GM23248 (cell line): ENCODE measurements at regions not wholly inside any gene's neighbourhood (a gene's known extent, or its start where the extent isn't known, plus 50 kb on each side); places are given as distances from the start of the nearest gene placed in this dataset.
"Not testable (repeated sequence)": the region's sequence is repeated elsewhere in the genome, so short reads cannot be mapped to it uniquely, and the experiment has no call there.

Experiments
- DNase-seq: peaks from one replicate; pipeline ENCODE4 v3.0.0-alpha.2; 2015
- H2AFZ ChIP-seq: fragments of 200-600 bp; sonication (generic); 2 replicates; pipeline ENCODE4 v1.6.1; 2016; ENCODE audit warnings: antibody characterized with exemption
- H3F3A ChIP-seq: fragments of 200-600 bp; sonication (generic); 2 replicates; pipeline ENCODE4 v1.6.1; 2016; ENCODE audit warnings: mild to moderate bottlenecking, antibody characterized with exemption, mixed run types; ENCODE audit not compliant: insufficient read depth
- H3K27ac ChIP-seq: fragments of 200-600 bp; sonication (generic); 2 replicates; pipeline ENCODE4 v1.5.1; 2016; ENCODE audit warnings: mild to moderate bottlenecking
- H3K27me3 ChIP-seq: fragments of 200-600 bp; sonication (generic); replicated peaks from 2 replicates; pipeline ENCODE4 v1.6.1; 2016; ENCODE audit warnings: mild to moderate bottlenecking; ENCODE audit not compliant: insufficient read depth
- H3K36me3 ChIP-seq: fragments of 200-600 bp; sonication (generic); 2 replicates; pipeline ENCODE4 v1.6.1; 2016; ENCODE audit warnings: low read depth, mild to moderate bottlenecking
- H3K4me1 ChIP-seq: fragments of 200-600 bp; sonication (generic); 2 replicates; pipeline ENCODE4 v1.6.1; 2016; ENCODE audit warnings: mild to moderate bottlenecking; ENCODE audit not compliant: insufficient read depth
- H3K4me2 ChIP-seq: fragments of 200-600 bp; sonication (generic); one replicate; pipeline ENCODE4 v1.6.1; 2016; ENCODE audit warnings: mild to moderate bottlenecking; ENCODE audit not compliant: unreplicated experiment
- H3K4me3 ChIP-seq: fragments of 200-600 bp; sonication (generic); 2 replicates; pipeline ENCODE4 v1.5.1; 2016; ENCODE audit warnings: mild to moderate bottlenecking
- H3K79me2 ChIP-seq: fragments of 200-600 bp; sonication (generic); 2 replicates; pipeline ENCODE4 v1.6.1; 2016; ENCODE audit warnings: mild to moderate bottlenecking; ENCODE audit not compliant: insufficient read depth
- H3K9ac ChIP-seq: fragments of 200-600 bp; sonication (generic); 2 replicates; pipeline ENCODE4 v1.6.1; 2016; ENCODE audit warnings: mild to moderate bottlenecking
- H3K9me2 ChIP-seq: fragments of 200-600 bp; sonication (generic); 2 replicates; pipeline ENCODE4 v1.6.1; 2016; ENCODE audit warnings: mixed run types, mild to moderate bottlenecking, moderate library complexity; ENCODE audit not compliant: insufficient read depth
- H3K9me3 ChIP-seq: fragments of 200-600 bp; sonication (generic); one replicate; pipeline ENCODE4 v1.6.1; 2017; ENCODE audit warnings: low read depth
- H4K20me1 ChIP-seq: fragments of 200-600 bp; sonication (generic); 2 replicates; pipeline ENCODE4 v1.6.0; 2016; ENCODE audit not compliant: insufficient read depth
- EZH2 ChIP-seq: fragments of 200-600 bp; sonication (generic); IDR thresholded peaks from 2 replicates; pipeline ENCODE4 v1.6.1; 2018; ENCODE audit warnings: antibody characterized with exemption, mild to moderate bottlenecking; ENCODE audit not compliant: insufficient read depth, poor library complexity, severe bottlenecking
- EZH2phosphoT487 ChIP-seq: fragments of 200-600 bp; sonication (generic); IDR thresholded peaks from 2 replicates; pipeline ENCODE4 v1.6.1; 2018; ENCODE audit warnings: antibody characterized with exemption, moderate library complexity, mild to moderate bottlenecking, low read depth; ENCODE audit not compliant: insufficient read depth
- WGBS, 2 experiments: methylation state at CpG; one replicate each; pipeline ENCODE4 v1.1.6; 2015 to 2017; ENCODE audit warnings: low lambda C conversion rate in 2 of 2, low coverage in 1 of 2; ENCODE audit errors: missing lambda C conversion rate in 2 of 2; 5-methylcytosine and 5-hydroxymethylcytosine counted together
- in situ Hi-C: fragments of 300-500 bp; cut with MboI; formaldehyde crosslinking; loops from 2 replicates; pipeline ENCODE4 v1.15.0; 2020

DNA sequence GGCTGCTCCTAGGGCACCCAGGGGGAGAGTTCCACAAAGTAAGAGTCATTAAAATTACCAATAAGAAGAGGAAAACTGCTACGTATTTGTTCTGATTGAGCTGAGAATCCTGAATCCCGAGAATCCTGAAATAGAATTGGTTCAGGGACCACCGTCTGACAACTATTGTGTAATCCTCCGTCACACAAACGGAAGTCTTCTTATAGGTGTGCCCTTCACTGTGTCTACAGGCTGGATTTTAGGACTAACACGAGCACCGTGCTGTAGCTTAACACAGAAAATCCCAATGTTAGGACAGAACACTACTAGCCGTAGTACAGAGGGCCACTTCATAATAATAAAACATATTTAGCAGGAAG, 50.6 kb upstream of the RNF182 start:
- no peaks in the 10 kb centered on the region for H3K9me2 ChIP-seq
- no peaks in the 10 kb centered on the region for H3K79me2 ChIP-seq
- H3F3A ChIP-seq = no peaks in the 10 kb centered on the region
- no peak overlapping the region for H3K9ac ChIP-seq
- peak overlapping the region; percentile 71 for H3K4me2 ChIP-seq
- TF ChIP-seq EZH2phosphoT487 = no peak
- no peak for TF ChIP-seq EZH2
- no peaks in the 10 kb centered on the region for H4K20me1 ChIP-seq
- H3K27me3 ChIP-seq = peaks cover 11% of the 10 kb centered on the region
- no peak for DNase-seq
- peak overlapping the region; percentile 53 for H3K4me3 ChIP-seq
- H3K9me3 ChIP-seq = no peaks in the 10 kb centered on the region
- 77 to 83% methylated on average over 8 of the region's 8 CpGs for WGBS, 2 experiments
- peak overlapping the region; percentile 43; the same call in 1 of the 2 replicates for H2AFZ ChIP-seq
- H3K4me1 ChIP-seq = peaks cover 10% of the 10 kb centered on the region
- no peak overlapping the region for H3K27ac ChIP-seq
- H3K36me3 ChIP-seq = no peaks in the 10 kb centered on the region
- in situ Hi-C loops = no loop called here

DNA sequence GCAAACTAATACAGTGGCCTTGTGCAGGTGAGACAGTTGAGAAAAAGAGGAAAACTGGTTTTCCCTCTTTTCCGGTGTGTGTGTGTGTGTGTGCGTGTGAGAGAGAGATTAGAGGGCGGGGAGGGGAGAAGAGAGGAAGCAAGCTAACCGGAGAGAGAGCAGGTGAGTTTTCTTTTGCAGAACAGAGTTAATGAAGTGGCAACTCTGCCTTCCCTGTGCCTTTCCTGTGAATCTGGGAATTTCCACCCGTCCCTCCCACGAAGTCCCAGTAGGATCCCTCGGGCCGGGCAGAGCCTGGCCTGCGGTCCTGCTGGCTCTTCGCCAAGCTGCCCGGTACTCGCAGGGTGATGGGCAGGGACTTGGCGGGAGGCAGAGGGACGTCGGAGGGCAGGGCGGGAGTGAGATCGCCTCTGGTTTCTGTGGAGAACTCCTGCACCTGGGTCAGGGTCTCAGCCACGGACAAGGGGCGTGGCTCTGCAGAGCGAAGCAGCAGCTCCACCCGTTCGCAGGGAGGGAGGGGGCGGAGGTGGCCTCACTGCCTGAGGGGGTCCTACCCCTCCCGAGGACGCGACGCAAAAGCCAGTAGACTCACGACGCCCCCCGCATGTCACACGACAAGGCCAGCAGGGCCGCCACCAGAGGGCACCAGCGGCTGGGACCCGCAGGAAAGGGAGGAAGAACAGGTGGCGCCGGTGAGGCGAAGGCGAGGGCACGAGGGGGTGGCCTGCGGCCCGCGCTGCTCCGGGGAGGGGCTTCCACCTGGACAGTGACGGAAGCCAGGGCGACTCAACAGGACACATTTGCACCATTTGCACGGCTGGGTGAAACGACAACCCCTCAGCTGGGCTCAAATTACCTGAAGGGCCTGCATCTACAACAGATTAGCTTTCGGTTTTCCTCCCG, 51.2 kb upstream of the RNF182 start:
- Histone ChIP-seq H3K27me3 (peaks cover 11% of the 10 kb centered on the region), H3K9me3 (no peaks in the 10 kb centered on the region), H3K9me2 (no peaks in the 10 kb centered on the region), H4K20me1 (no peaks in the 10 kb centered on the region), H3K79me2 (no peaks in the 10 kb centered on the region), H3K36me3 (no peaks in the 10 kb centered on the region), H3K4me3 (peak overlapping the region; percentile 53), H3K9ac (no peak overlapping the region), H3K4me2 (peak overlapping the region; percentile 71), H3K4me1 (peaks cover 10% of the 10 kb centered on the region), H2AFZ (peak overlapping the region; percentile 43), H3F3A (no peaks in the 10 kb centered on the region), H3K27ac (no peak overlapping the region)
- WGBS, 2 experiments = 14 to 18% methylated on average over 43 to 49 of the region's 49 CpGs
- TF ChIP-seq EZH2 = no peak
- in situ Hi-C loops = no loop called here
- peak; percentile 48 for DNase-seq

DNA sequence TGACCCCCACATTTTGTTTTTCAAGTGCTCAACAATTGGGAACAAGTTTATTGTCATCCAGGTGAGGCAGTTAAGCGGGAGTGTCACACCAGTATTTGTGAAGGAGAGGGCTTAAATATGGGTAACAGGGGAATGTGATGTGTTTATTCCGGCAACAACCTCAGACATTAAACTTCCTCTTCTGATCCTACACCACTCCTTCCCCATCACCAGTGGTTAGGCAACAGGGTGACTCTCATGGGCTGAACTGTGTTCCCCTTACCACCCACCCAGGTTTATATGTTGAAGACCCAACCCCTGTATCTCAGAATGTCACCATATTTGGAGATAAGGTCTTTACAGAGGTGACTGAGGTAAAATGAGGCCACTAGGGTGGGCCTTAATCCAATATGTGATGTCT, 52.1 kb upstream of the RNF182 start:
- H3K9me2 ChIP-seq = no peaks in the 10 kb centered on the region
- H3K27me3 ChIP-seq = peaks cover 11% of the 10 kb centered on the region
- H3F3A ChIP-seq = no peaks in the 10 kb centered on the region
- peaks cover 10% of the 10 kb centered on the region for H3K4me1 ChIP-seq
- DNase-seq = no peak
- H2AFZ ChIP-seq = no peak overlapping the region
- H3K4me2 ChIP-seq = no peak overlapping the region
- in situ Hi-C loops = no loop called here
- H3K27ac ChIP-seq = no peak overlapping the region
- H3K79me2 ChIP-seq = no peaks in the 10 kb centered on the region
- TF ChIP-seq EZH2phosphoT487 (no peak), EZH2 (no peak)
- WGBS, 2 experiments = 93 to 96% methylated on average over 2 of the region's 2 CpGs
- H3K36me3 ChIP-seq = no peaks in the 10 kb centered on the region
- H3K9me3 ChIP-seq = no peaks in the 10 kb centered on the region
- H4K20me1 ChIP-seq = no peaks in the 10 kb centered on the region
- no peak overlapping the region for H3K9ac ChIP-seq
- no peak overlapping the region for H3K4me3 ChIP-seq

DNA sequence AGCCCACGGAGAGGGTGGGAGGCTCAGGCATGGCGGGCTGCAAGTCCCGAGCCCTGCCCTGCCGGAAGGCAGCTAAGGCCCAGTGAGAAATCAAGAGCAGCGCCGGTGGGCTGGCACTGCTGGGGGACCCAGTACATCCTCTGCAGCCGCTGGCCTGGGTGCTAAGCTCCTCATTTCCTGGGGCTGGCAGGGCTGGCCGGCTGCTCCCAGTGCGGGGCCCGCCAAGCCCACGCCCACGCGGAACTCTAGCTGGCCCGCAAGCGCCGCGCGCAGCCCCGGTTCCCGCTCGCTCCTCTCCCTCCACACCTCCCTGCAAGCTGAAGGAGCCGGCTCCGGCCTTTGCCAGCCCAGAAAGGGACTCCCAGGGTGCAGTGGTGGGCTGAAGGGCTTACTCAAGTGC, 52.7 kb upstream of the RNF182 start:
- H3K36me3 ChIP-seq, H2AFZ ChIP-seq, H3K9ac ChIP-seq, H3K9me2 ChIP-seq, H3K4me3 ChIP-seq, in situ Hi-C loops, H3F3A ChIP-seq, DNase-seq, H3K27ac ChIP-seq, H3K4me1 ChIP-seq, H3K79me2 ChIP-seq, H4K20me1 ChIP-seq, H3K9me3 ChIP-seq, H3K4me2 ChIP-seq: not testable (repeated sequence)
- peaks cover 11% of the 10 kb centered on the region for H3K27me3 ChIP-seq
- 93 to 94% methylated on average over 18 to 23 of the region's 23 CpGs for WGBS, 2 experiments
